ENCODE measurements at regions not wholly inside any gene's neighbourhood (a gene's known extent, or its start where the extent isn't known, plus 50 kb on each side); places are given as distances from the start of the nearest gene placed in this dataset.

- TF ChIP-seq MAX (IDR thresholded peaks at IDR 0.05) (no peak), ZNF274 (IDR thresholded peaks at IDR 0.05; ENCODE audit: low read depth, low read length) (no peak), ATF3 (IDR thresholded peaks at IDR 0.05) (no peak), POLR2AphosphoS5 (IDR thresholded peaks at IDR 0.05; ENCODE audit: low read depth, low read length) (no peak)
Measured at GRCh38 chr4:136749989-136750388, 782.3 kb downstream of the PCDH18 start (continued).

GRCh38 chr4:136748773-136749172 lies 783.5 kb downstream of the PCDH18 start:
- ChIA-PET RAD21 (ENCODE audit: low non-redundant PET in 1 of 2, low total read pairs in 2 of 2, uncharacterized antibody in 2 of 2, unreplicated experiment in 2 of 2) (no interaction called here), POLR2A (no interaction called here), CTCF (no interaction called here)
- intact Hi-C loops (cut with micrococcal nuclease): no loop called here
- no TSS peak for BruUV-seq (replicated peaks)
- no peaks in the 10 kb centered on the region for H4K20me1 ChIP-seq (ENCODE audit: insufficient read depth)
- no peak for TF ChIP-seq EZH2phosphoT487 (IDR thresholded peaks at IDR 0.05; ENCODE audit: borderline replicate concordance)
- TF ChIP-seq ZFX (IDR thresholded peaks at IDR 0.05): no peak
- no peak for TF ChIP-seq MAX (IDR thresholded peaks at IDR 0.05)
- no peak for TF ChIP-seq SP1 (IDR thresholded peaks at IDR 0.05; ENCODE audit: low read depth)
- no peak for TF ChIP-seq ELF1 (IDR thresholded peaks at IDR 0.05; ENCODE audit: borderline replicate concordance, low read depth)
- TF ChIP-seq JUND (IDR thresholded peaks at IDR 0.05): no peak
- no peak for TF ChIP-seq SRF (IDR thresholded peaks at IDR 0.05; ENCODE audit: low read depth)
- no peak for TF ChIP-seq POLR2A (IDR thresholded peaks at IDR 0.05; ENCODE audit: borderline replicate concordance, extremely low read depth, insufficient read depth, insufficient read length)
- no peak for TF ChIP-seq REST (IDR thresholded peaks at IDR 0.05; ENCODE audit: low read depth)
- no peak for TF ChIP-seq ATF3 (IDR thresholded peaks at IDR 0.05)
- no peak for TF ChIP-seq CEBPB (IDR thresholded peaks at IDR 0.05; ENCODE audit: low read depth)
- no peaks in the 10 kb centered on the region for H3K4me1 ChIP-seq (ENCODE audit: control insufficient read depth in 1 of 2, insufficient read depth in 2 of 2, low read length in 2 of 2)
- H3K36me3 ChIP-seq (ENCODE audit: control insufficient read depth in 1 of 2, insufficient read depth in 2 of 2, low read length in 2 of 2): no peaks in the 10 kb centered on the region
- H3K9ac ChIP-seq (ENCODE audit: low read length): no peak overlapping the region
- H3K9me3 ChIP-seq (ENCODE audit: control insufficient read depth in 1 of 2, insufficient read depth in 1 of 2, low read depth in 1 of 2, low read length in 2 of 2): no peaks in the 10 kb centered on the region
- H3K27me3 ChIP-seq (ENCODE audit: insufficient read depth, low read length): no peaks in the 10 kb centered on the region
- H3K9me2 ChIP-seq (ENCODE audit: insufficient read depth): no peaks in the 10 kb centered on the region
- no peak for ATAC-seq
- no peak overlapping the region for H3K27ac ChIP-seq (ENCODE audit: low read depth, low read length)
- no peak for DNase-seq (ENCODE audit: low read depth, low spot score)
- H3K4me3 ChIP-seq (replicated peaks in 1 of 2; ENCODE audit: low read depth in 1 of 2, low read length in 2 of 2): no peak overlapping the region
- H2AFZ ChIP-seq (ENCODE audit: low read depth, low read length, poor library complexity, severe bottlenecking): no peak overlapping the region
- H3K4me2 ChIP-seq (ENCODE audit: low read length): no peak overlapping the region
- H3K79me2 ChIP-seq (ENCODE audit: insufficient read depth, low read length): no peaks in the 10 kb centered on the region

All from HCT116 (cell line).